GM19397 (cell line): ENCODE measurements at regions not wholly inside any gene's neighbourhood (a gene's known extent, or its start where the extent isn't known, plus 50 kb on each side); places are given as distances from the start of the nearest gene placed in this dataset.

Source experiments
- ATAC-seq: cut with Tn5 transposase; IDR thresholded peaks from one replicate; pipeline ENCODE4 v1.9.1; 2021; ENCODE audit warnings: mild to moderate bottlenecking, moderate library complexity; ENCODE audit not compliant: unreplicated experiment

DNA sequence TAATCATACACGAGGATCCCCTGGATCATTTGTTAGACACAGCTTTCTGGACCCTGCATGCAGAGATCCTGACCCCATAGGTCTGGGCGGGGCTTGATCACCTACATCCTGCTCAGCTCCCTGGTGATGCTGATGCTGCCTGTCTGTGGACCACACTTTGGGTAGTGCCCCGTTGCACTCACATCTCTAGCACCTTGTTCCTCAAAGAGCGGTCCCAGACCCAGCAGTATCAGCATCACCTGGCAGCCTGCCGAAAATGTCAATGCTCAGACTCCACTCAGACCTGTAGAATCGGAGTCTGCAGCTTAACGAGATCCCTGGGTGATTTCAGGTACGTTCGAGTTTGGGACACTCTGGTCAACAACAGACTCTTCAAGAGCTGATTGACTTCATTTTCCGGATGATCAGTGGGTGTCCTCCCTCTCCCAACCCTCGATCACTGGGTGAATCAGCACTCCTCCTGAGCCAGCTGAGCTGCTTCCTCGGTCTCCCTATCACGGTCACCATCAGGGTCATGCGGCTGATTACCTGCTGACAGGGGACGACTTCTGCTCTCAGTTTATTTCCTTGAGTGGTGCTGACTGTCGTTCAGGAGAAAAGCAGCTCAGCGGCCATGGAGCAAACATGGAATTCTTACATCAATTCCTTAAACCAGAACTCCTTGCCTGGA, 150.6 kb upstream of the RAB12 start:
- ATAC-seq: no peak

- ATAC-seq: no peak
These were observed 148.5 kb upstream of the RAB12 start for GRCh38 chr18:8460748-8461147.

DNA sequence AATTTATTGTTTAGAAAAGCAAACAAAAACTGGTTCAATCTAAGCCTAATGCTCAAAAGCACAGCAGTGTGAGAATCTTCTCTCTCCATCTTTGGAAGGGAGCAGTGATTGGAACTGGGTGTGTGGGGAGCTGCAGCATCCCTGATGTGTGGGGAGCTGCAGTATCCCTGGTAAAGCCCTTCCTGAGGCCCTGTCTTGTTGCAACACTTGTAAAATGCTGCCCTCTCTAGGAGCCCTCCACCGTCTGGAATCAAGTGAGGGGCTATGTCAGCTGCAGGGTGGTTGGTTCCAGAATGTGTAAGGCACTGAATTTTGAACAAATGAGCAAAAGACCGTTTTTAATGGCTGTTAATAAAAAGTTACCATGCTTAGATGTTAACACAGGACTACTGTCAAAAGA, 147.7 kb upstream of the RAB12 start:
- ATAC-seq: no peak

DNA sequence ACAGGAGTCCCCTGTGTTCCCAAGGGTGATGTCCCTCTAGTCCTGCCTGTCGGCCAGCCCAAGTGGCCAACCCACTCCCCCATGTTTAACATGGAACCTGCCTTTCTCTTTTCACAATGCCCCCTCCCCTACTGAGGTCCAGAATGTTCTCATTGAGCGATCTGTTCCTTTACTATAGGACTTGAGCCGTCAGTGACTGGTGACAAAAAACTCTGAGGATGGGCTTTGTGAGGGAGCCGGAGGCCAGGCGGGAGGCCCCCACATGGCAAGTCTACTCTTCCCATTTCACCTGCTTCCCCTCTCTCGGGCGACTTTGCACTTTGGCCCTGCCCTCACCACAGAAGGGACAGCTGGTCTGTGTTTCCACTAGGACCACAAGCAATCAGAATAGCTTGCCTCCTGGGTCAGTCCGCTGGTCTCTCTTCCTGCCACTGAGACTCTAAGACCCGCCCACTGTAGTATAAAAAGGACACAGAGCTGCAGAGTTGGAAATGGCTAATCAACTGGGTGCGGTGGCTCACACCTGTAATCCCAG, 146.5 kb upstream of the RAB12 start:
- ATAC-seq: no peak

- no peak for ATAC-seq
These were observed 145.4 kb upstream of the RAB12 start for GRCh38 chr18:8463791-8464190.

DNA sequence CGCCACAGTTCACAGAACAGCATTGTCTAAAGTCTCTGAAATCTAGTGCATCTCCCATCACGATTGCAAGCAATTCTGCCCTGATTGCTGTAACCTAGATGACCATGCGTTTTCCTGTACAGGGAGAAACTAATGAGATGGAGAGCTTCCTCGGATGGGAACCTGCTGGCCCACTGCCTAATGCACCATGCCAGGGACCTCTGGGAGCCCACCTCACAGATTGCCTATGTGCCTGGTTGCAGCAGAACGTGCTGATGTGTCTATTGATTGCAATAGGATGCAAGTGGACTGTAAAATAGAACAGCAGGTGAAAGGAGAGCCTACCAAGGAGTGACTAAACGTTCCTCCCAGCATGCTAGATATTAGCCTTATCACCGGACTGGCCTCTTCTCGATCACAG, 141.0 kb upstream of the RAB12 start:
- ATAC-seq: no peak

DNA sequence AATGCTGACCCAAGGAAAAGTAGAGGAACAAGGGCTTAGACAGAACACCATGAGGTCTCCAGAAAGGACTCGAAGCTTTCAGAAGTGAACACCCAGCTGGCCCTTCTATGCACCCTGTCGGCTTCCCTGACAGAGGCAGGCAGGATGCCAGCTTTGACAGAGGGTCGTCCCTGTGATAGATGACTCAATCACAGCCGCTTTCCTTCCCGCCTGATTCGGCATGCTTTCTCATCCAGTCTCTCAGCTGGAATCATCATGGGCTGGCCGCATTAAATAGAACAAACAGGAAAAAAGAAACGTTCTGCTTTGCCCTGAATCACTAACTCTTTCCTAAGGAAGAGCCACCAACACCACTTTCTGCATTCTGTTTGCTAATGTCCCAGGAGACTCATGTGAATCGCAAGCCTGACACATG, 140.3 kb upstream of the RAB12 start:
- no peak for ATAC-seq

- ATAC-seq: no peak
These were observed 139.6 kb upstream of the RAB12 start for GRCh38 chr18:8469544-8470130.

GRCh38 chr18:8471372-8471771, 137.9 kb upstream of the RAB12 start:
- ATAC-seq: no peak

GRCh38 chr18:8474661-8475060, 134.6 kb upstream of the RAB12 start:
- ATAC-seq: no peak

- ATAC-seq: no peak
These were observed 131.6 kb upstream of the RAB12 start for GRCh38 chr18:8477615-8478014.

DNA sequence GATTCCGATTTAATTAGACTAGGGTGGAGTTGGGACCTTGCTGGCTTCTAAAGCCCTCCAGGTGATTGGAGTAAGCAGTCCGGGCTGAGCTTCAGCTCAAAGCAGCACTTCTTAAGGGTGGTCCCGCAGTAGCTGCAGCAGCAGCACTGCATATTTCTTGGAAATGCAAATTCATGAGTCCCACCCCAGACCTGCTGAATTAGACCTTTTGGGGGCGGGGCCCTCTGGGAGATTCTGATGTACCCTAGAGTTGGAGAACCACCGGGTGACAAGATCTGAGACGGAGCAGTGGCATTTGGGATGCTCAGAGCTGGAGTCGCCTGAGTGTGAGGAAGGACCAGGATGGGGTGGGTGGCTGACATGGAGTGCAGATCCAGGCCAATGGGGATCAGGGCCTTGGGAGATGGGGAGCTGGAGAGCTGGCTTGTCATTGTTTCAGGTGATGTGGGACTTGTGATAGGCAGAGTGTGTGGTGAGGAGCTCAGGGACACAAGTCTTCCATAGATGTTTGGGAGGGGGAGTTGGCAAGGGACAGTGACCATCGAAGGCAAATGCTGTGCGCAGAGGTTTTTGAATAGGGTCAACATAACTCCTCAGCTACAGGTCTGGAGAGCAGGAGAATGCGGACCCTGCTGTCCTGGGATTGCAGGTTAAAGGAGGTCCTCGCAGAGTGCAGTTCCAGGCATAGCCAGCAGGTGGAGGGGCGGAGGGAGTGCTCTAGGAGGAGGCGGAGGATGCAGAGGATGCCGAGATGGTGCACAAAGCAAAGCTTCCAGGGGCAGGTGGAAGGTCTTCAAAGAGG, 130.9 kb upstream of the RAB12 start:
- ATAC-seq: peak; percentile 82

GRCh38 chr18:8478968-8479370, 130.3 kb upstream of the RAB12 start:
- no peak for ATAC-seq

DNA sequence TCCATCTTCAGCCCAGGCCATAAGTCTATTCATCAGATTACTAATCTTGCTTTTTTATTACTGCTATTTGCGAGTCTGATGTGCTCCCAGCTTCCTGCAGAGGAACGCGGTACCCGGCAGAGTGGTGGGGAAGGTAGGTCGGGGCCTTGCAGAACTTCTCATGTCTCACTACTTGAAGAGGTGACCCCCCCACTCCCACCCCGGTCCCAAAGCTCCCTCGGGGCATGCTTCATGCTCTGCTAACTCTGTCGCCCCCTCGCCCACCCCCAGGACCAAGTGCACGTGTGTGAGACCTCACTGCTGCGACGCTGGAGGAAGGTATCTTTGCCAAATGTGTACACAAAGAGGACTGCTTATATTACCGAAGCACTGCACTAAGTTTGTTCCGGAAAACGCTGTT, 129.4 kb upstream of the RAB12 start:
- ATAC-seq: no peak

DNA sequence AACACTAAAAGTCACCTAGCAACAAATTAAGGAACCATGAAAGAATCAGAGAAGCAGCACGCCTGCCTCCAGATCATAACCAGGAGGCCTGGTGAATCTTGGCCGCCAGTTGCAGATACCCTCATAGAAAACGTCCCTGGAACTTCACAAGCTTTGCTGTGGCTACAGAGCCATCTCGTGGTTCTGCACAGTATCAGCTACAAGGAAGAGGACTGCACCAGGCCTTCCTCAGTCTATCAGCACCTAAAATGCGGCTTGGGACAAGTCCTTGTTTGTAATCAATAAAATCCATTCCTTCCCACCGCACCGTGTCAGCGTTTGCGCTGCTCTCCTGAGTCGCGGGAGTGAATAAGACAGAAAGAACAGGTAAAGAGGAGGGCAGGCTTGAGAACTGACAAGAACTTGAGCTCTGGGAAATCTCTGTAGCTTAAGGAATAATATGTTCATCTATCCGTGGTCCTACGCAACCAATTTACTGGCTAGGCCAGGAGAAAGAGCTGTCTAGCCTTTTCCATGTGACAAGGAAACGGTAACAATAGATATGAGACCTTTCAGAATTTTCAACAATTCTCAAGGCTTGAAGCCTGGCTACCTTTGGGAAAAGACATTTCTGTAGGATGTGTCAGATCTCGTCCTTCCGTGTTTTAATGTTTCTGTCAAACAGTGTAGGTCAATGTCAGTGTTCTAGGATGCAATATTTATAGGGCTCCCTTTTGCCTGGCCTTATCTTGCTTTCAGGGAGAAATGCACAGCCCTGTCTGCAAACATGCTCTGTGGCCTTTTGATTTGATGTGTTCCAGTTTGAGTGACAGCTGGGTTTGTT, 128.5 kb upstream of the RAB12 start:
- ATAC-seq: no peak

GRCh38 chr18:8484951-8485350, 124.3 kb upstream of the RAB12 start:
- no peak for ATAC-seq

DNA sequence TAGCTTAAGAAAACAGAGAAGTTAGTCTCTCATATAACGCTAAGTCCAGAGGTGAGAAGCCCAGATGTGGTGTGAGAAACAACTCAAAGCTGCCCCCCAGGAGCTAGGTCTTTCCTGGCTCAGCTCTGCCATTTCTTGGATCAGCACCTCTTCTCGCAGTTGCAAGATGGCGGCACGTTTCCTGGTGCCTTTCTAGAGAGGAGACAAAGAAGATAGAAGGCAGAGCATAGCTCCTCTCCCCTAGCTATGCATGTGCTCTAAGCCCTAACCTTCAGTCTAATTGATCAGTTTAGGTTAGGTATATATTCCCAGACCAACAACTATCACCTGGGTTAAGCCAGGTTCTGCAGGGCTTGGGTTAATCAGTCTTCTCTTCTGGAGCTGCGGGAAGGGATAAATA, 119.5 kb upstream of the RAB12 start:
- ATAC-seq: no peak

- no peak for ATAC-seq
These were observed 117.7 kb upstream of the RAB12 start for GRCh38 chr18:8491516-8491915.

DNA sequence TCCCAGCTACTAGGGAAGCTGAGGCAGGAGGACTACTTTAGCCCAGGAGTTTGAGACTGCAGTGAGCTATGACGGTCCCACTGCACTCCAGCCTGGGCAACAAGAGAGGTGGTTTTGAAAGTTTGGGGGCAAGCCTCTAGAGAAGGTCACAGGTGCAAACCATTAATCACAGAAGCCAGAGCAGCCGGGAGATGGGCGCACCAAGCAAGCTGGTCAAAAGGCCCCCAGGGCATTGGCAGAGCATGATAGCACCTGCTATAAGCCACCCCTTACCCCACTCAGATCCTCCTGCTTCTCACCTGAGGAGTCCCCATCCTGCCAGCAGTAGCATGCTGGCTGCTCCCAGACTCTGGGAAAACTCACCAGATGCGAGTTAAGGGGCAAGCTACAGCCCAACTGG, 116.1 kb upstream of the RAB12 start:
- ATAC-seq: no peak

GRCh38 chr18:8496186-8496585, 113.1 kb upstream of the RAB12 start:
- ATAC-seq: no peak

GRCh38 chr18:8498905-8499304, 110.3 kb upstream of the RAB12 start:
- ATAC-seq: no peak
